ENCODE measurements at regions not wholly inside any gene's neighbourhood (a gene's known extent, or its start where the extent isn't known, plus 50 kb on each side); places are given as distances from the start of the nearest gene placed in this dataset.

DNA sequence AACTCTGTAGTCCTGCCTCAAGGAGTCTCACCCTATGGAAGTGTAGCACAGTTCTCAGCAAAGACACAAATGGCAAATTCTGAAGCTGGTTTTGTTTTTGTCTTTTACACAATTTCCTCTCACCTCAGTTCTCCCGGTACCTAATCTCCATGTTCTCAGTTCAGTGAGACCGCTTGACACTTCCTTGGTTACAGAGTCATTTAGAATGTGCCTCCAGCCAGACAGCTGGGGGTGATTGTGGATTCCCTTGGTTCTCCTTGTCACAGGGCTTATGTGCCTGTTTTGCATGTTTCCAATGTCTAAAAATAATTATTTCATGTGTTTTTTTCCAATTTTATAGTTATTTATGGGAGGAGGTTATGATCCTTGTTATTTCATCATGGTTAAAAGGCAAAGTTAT lies 379.5 kb upstream of the MAP2 start:
- no peak overlapping the region for H3K4me3 ChIP-seq (replicated peaks; ENCODE audit: low read depth, low read length)
- H3K36me3 ChIP-seq (ENCODE audit: control insufficient read depth, insufficient read depth, low read length), result no peaks in the 10 kb centered on the region
- no peak for DNase-seq (ENCODE audit: extremely low read depth, insufficient read length)
- H3K27me3 ChIP-seq (replicated peaks; ENCODE audit: control insufficient read depth, insufficient read depth, low read length), result no peaks in the 10 kb centered on the region
- no peak for TF ChIP-seq CTCF (IDR thresholded peaks at IDR 0.05; ENCODE audit: insufficient read depth, low read length, poor library complexity, severe bottlenecking)

- Histone ChIP-seq H3K36me3 (ENCODE audit: control insufficient read depth, insufficient read depth, low read length) (no peaks in the 10 kb centered on the region), H3K4me3 (replicated peaks; ENCODE audit: low read depth, low read length) (no peak overlapping the region), H3K27me3 (replicated peaks; ENCODE audit: control insufficient read depth, insufficient read depth, low read length) (no peaks in the 10 kb centered on the region)
- TF ChIP-seq CTCF (IDR thresholded peaks at IDR 0.05; ENCODE audit: insufficient read depth, low read length, poor library complexity, severe bottlenecking), result no peak
- DNase-seq (ENCODE audit: extremely low read depth, insufficient read length), result no peak
These were observed 377.7 kb upstream of the MAP2 start for GRCh38 chr2:209046163-209046562.

GRCh38 chr2:209049608-209050007 lies 374.2 kb upstream of the MAP2 start:
- no peak for TF ChIP-seq CTCF (IDR thresholded peaks at IDR 0.05; ENCODE audit: insufficient read depth, low read length, poor library complexity, severe bottlenecking)
- DNase-seq (ENCODE audit: extremely low read depth, insufficient read length), result no peak
- Histone ChIP-seq H3K27me3 (replicated peaks; ENCODE audit: control insufficient read depth, insufficient read depth, low read length) (no peaks in the 10 kb centered on the region), H3K36me3 (ENCODE audit: control insufficient read depth, insufficient read depth, low read length) (no peaks in the 10 kb centered on the region), H3K4me3 (replicated peaks; ENCODE audit: low read depth, low read length) (no peak overlapping the region)

GRCh38 chr2:209062210-209062609 lies 361.6 kb upstream of the MAP2 start:
- Histone ChIP-seq H3K27me3 (replicated peaks; ENCODE audit: control insufficient read depth, insufficient read depth, low read length) (no peaks in the 10 kb centered on the region), H3K36me3 (ENCODE audit: control insufficient read depth, insufficient read depth, low read length) (no peaks in the 10 kb centered on the region), H3K4me3 (replicated peaks; ENCODE audit: low read depth, low read length) (no peak overlapping the region)
- TF ChIP-seq CTCF (IDR thresholded peaks at IDR 0.05; ENCODE audit: insufficient read depth, low read length, poor library complexity, severe bottlenecking), result no peak
- no peak for DNase-seq (ENCODE audit: extremely low read depth, insufficient read length)

GRCh38 chr2:209070262-209070661 lies 353.6 kb upstream of the MAP2 start:
- DNase-seq (ENCODE audit: extremely low read depth, insufficient read length), result no peak
- H3K4me3 ChIP-seq (replicated peaks; ENCODE audit: low read depth, low read length), result no peak overlapping the region
- no peaks in the 10 kb centered on the region for H3K36me3 ChIP-seq (ENCODE audit: control insufficient read depth, insufficient read depth, low read length)
- H3K27me3 ChIP-seq (replicated peaks; ENCODE audit: control insufficient read depth, insufficient read depth, low read length), result no peaks in the 10 kb centered on the region
- TF ChIP-seq CTCF (IDR thresholded peaks at IDR 0.05; ENCODE audit: insufficient read depth, low read length, poor library complexity, severe bottlenecking), result no peak

DNA sequence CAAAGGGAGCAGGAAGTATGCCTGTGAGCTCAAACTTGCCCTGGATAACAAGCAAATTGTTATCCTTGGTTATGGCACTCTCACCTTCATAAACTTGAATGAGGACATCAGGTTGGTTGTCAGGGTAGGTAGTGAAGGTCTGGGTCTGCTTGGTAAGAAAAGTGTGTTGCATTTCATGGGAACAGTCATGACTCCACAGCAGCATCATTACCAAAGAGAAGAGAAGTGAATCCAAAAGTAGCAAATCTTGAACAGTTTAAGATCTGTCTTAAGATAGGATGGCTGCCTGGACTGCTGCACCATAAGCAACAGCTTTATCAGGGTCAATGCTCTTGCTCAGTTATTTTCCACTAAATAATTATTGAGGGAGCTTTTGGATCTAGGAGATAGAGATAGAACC lies 350.7 kb upstream of the MAP2 start:
- Histone ChIP-seq H3K27me3 (replicated peaks; ENCODE audit: control insufficient read depth, insufficient read depth, low read length) (no peaks in the 10 kb centered on the region), H3K36me3 (ENCODE audit: control insufficient read depth, insufficient read depth, low read length) (no peaks in the 10 kb centered on the region), H3K4me3 (replicated peaks; ENCODE audit: low read depth, low read length) (no peak overlapping the region)
- no peak for DNase-seq (ENCODE audit: extremely low read depth, insufficient read length)
- no peak for TF ChIP-seq CTCF (IDR thresholded peaks at IDR 0.05; ENCODE audit: insufficient read depth, low read length, poor library complexity, severe bottlenecking)
